SK-N-SH treated with all-trans-retinoic acid at 6 μM for 48 hours (cell line): ENCODE measurements at regions not wholly inside any gene's neighbourhood (a gene's known extent, or its start where the extent isn't known, plus 50 kb on each side); places are given as distances from the start of the nearest gene placed in this dataset.

Experiments
- CSDC2 ChIP-seq: fragments of 250-450 bp; sonication (Bioruptor Pico); IDR thresholded peaks from 2 replicates; pipeline ENCODE4 v1.5.0; 2020; ENCODE audit warnings: mild to moderate bottlenecking, moderate library complexity
- ISL1 ChIP-seq: fragments of 250-450 bp; sonication (Bioruptor Pico); IDR thresholded peaks from 2 replicates; pipeline ENCODE4 v2.1.2; 2022; ENCODE audit warnings: mild to moderate bottlenecking, moderate library complexity
- ZC3H10 ChIP-seq: fragments of 250-450 bp; sonication (Bioruptor Pico); IDR thresholded peaks from 2 replicates; pipeline ENCODE4 v1.5.1; 2021; ENCODE audit warnings: mild to moderate bottlenecking, moderate library complexity
- ZFP3 ChIP-seq: fragments of 250-450 bp; sonication (Bioruptor Pico); IDR thresholded peaks from 2 replicates; pipeline ENCODE4 v1.5.0; 2020; ENCODE audit warnings: mild to moderate bottlenecking, moderate library complexity
- ZNF8 ChIP-seq: fragments of 450-650 bp; formaldehyde crosslinking; IDR thresholded peaks from 2 replicates; pipeline ENCODE4 v1.5.0; 2020; ENCODE audit warnings: mild to moderate bottlenecking, moderate library complexity

GRCh38 chr18:79586436-79587225 lies 93.0 kb upstream of the CTDP1 start:
- TF ChIP-seq ZNF8 (CRISPR knock-in tag) (no peak), ZC3H10 (CRISPR knock-in tag) (no peak), ISL1 (no peak), CSDC2 (CRISPR knock-in tag) (no peak), ZFP3 (CRISPR knock-in tag) (no peak)
